ENCODE measurements at regions not wholly inside any gene's neighbourhood (a gene's known extent, or its start where the extent isn't known, plus 50 kb on each side); places are given as distances from the start of the nearest gene placed in this dataset.
"Not testable (repeated sequence)": the region's sequence is repeated elsewhere in the genome, so short reads cannot be mapped to it uniquely, and the experiment has no call there.

- H3K4me3 Mint-ChIP-seq; intact Hi-C loops (cut with DNase I, micrococcal nuclease); H3K36me3 ChIP-seq (ENCODE audit: insufficient read depth, low read length); H3K9me3 Mint-ChIP-seq; H3K27me3 ChIP-seq (ENCODE audit: control insufficient read depth in 1 of 2, insufficient read depth in 2 of 2, low read length in 2 of 2); H3K36me3 Mint-ChIP-seq (ENCODE audit: low read depth); ATAC-seq (ENCODE audit: poor library complexity); H3K4me1 Mint-ChIP-seq (ENCODE audit: low read depth); H3K27ac Mint-ChIP-seq; H3K4me3 ChIP-seq (ENCODE audit: low read length); CTCF ChIA-PET; H3K27me3 Mint-ChIP-seq; H3K9me3 ChIP-seq (ENCODE audit: control insufficient read depth in 1 of 2, insufficient read depth in 1 of 2, low read length in 2 of 2); H3K27ac ChIP-seq (ENCODE audit: low read depth in 1 of 2, low read length in 2 of 2); H3K4me1 ChIP-seq (ENCODE audit: insufficient read depth, low read length); POLR2A ChIA-PET: not testable (repeated sequence)
- peak in 1 of 14 experiments; percentile 4 for DNase-seq
These were observed 2395.9 kb upstream of the PCDH20 start for GRCh38 chr13:63811428-63812004.

GRCh38 chr13:63791134-63791533 is 2375.5 kb upstream of the PCDH20 start:
- H3K4me1 ChIP-seq (ENCODE audit: insufficient read depth, low read length); H3K27me3 Mint-ChIP-seq; intact Hi-C loops (cut with DNase I, micrococcal nuclease); H3K27ac Mint-ChIP-seq; H3K9me3 ChIP-seq (ENCODE audit: control insufficient read depth in 1 of 2, insufficient read depth in 1 of 2, low read length in 2 of 2); H3K36me3 Mint-ChIP-seq (ENCODE audit: low read depth); H3K27ac ChIP-seq (ENCODE audit: low read depth in 1 of 2, low read length in 2 of 2); H3K9me3 Mint-ChIP-seq; ATAC-seq (ENCODE audit: poor library complexity); DNase-seq; H3K4me1 Mint-ChIP-seq (ENCODE audit: low read depth); POLR2A ChIA-PET; H3K36me3 ChIP-seq (ENCODE audit: insufficient read depth, low read length); H3K27me3 ChIP-seq (ENCODE audit: control insufficient read depth in 1 of 2, insufficient read depth in 2 of 2, low read length in 2 of 2); CTCF ChIA-PET; H3K4me3 Mint-ChIP-seq; H3K4me3 ChIP-seq (ENCODE audit: low read length): not testable (repeated sequence)

GRCh38 chr13:63774133-63774532 is 2358.5 kb upstream of the PCDH20 start:
- Mint-ChIP-seq H3K27ac (no peak overlapping the region), H3K27me3 (no peaks in the 10 kb centered on the region), H3K36me3 (ENCODE audit: low read depth) (no peaks in the 10 kb centered on the region), H3K9me3 (peaks cover 13% of the 10 kb centered on the region), H3K4me1 (ENCODE audit: low read depth) (no peaks in the 10 kb centered on the region), H3K4me3 (no peak overlapping the region)
- H3K36me3 ChIP-seq (ENCODE audit: insufficient read depth, low read length): no peaks in the 10 kb centered on the region
- H3K4me3 ChIP-seq (ENCODE audit: low read length): no peak overlapping the region
- ATAC-seq (ENCODE audit: poor library complexity) (no peak), DNase-seq (no peak)
- H3K27me3 ChIP-seq (ENCODE audit: control insufficient read depth in 1 of 2, insufficient read depth in 2 of 2, low read length in 2 of 2): no peaks in the 10 kb centered on the region
- ChIA-PET CTCF (no interaction called here), POLR2A (no interaction called here)
- H3K27ac ChIP-seq (ENCODE audit: low read depth in 1 of 2, low read length in 2 of 2): no peak overlapping the region
- no peak for TF ChIP-seq CTCF (IDR thresholded peaks at IDR 0.05)
- H3K4me1 ChIP-seq (ENCODE audit: insufficient read depth, low read length): no peaks in the 10 kb centered on the region
- intact Hi-C loops (cut with DNase I, micrococcal nuclease): no loop called here
- H3K9me3 ChIP-seq (ENCODE audit: control insufficient read depth in 1 of 2, insufficient read depth in 1 of 2, low read length in 2 of 2): peaks cover 0 to 4% of the 10 kb centered on the region in 2 experiments

GRCh38 chr13:63773476-63773875 is 2357.8 kb upstream of the PCDH20 start:
- Histone ChIP-seq H3K4me3 (ENCODE audit: low read length) (no peak overlapping the region), H3K4me1 (ENCODE audit: insufficient read depth, low read length) (no peaks in the 10 kb centered on the region), H3K36me3 (ENCODE audit: insufficient read depth, low read length) (no peaks in the 10 kb centered on the region), H3K27me3 (ENCODE audit: control insufficient read depth in 1 of 2, insufficient read depth in 2 of 2, low read length in 2 of 2) (no peaks in the 10 kb centered on the region), H3K9me3 (ENCODE audit: control insufficient read depth in 1 of 2, insufficient read depth in 1 of 2, low read length in 2 of 2) (peaks cover 0 to 4% of the 10 kb centered on the region in 2 experiments), H3K27ac (ENCODE audit: low read depth in 1 of 2, low read length in 2 of 2) (no peak overlapping the region)
- ATAC-seq (ENCODE audit: poor library complexity): no peak
- no peaks in the 10 kb centered on the region for H3K4me1 Mint-ChIP-seq (ENCODE audit: low read depth)
- no peak for TF ChIP-seq CTCF (IDR thresholded peaks at IDR 0.05)
- no peaks in the 10 kb centered on the region for H3K36me3 Mint-ChIP-seq (ENCODE audit: low read depth)
- DNase-seq: no peak
- ChIA-PET CTCF (no interaction called here), POLR2A (no interaction called here)
- H3K27me3 Mint-ChIP-seq: no peaks in the 10 kb centered on the region
- intact Hi-C loops (cut with DNase I, micrococcal nuclease): no loop called here
- H3K9me3 Mint-ChIP-seq: peaks cover 10% of the 10 kb centered on the region
- H3K4me3 Mint-ChIP-seq: no peak overlapping the region
- no peak overlapping the region for H3K27ac Mint-ChIP-seq

GRCh38 chr13:63757683-63758082 is 2342.0 kb upstream of the PCDH20 start:
- H3K27me3 Mint-ChIP-seq; H3K27ac ChIP-seq (ENCODE audit: low read depth in 1 of 2, low read length in 2 of 2); H3K4me3 Mint-ChIP-seq; ATAC-seq (ENCODE audit: poor library complexity); DNase-seq; H3K4me3 ChIP-seq (ENCODE audit: low read length); H3K36me3 Mint-ChIP-seq (ENCODE audit: low read depth); H3K9me3 Mint-ChIP-seq; H3K4me1 Mint-ChIP-seq (ENCODE audit: low read depth); intact Hi-C loops (cut with DNase I, micrococcal nuclease); H3K27me3 ChIP-seq (ENCODE audit: control insufficient read depth in 1 of 2, insufficient read depth in 2 of 2, low read length in 2 of 2); H3K36me3 ChIP-seq (ENCODE audit: insufficient read depth, low read length); H3K4me1 ChIP-seq (ENCODE audit: insufficient read depth, low read length); CTCF ChIA-PET; POLR2A ChIA-PET; H3K27ac Mint-ChIP-seq; H3K9me3 ChIP-seq (ENCODE audit: control insufficient read depth in 1 of 2, insufficient read depth in 1 of 2, low read length in 2 of 2): not testable (repeated sequence)

GRCh38 chr13:63749857-63750256 is 2334.2 kb upstream of the PCDH20 start:
- H3K27ac Mint-ChIP-seq; H3K27ac ChIP-seq (ENCODE audit: low read depth in 1 of 2, low read length in 2 of 2); H3K4me1 Mint-ChIP-seq (ENCODE audit: low read depth); H3K4me1 ChIP-seq (ENCODE audit: insufficient read depth, low read length); H3K4me3 Mint-ChIP-seq; CTCF ChIA-PET; H3K27me3 Mint-ChIP-seq; POLR2A ChIA-PET; DNase-seq; H3K36me3 ChIP-seq (ENCODE audit: insufficient read depth, low read length); H3K4me3 ChIP-seq (ENCODE audit: low read length); H3K36me3 Mint-ChIP-seq (ENCODE audit: low read depth); H3K27me3 ChIP-seq (ENCODE audit: control insufficient read depth in 1 of 2, insufficient read depth in 2 of 2, low read length in 2 of 2); ATAC-seq (ENCODE audit: poor library complexity); intact Hi-C loops (cut with DNase I, micrococcal nuclease); H3K9me3 Mint-ChIP-seq; H3K9me3 ChIP-seq (ENCODE audit: control insufficient read depth in 1 of 2, insufficient read depth in 1 of 2, low read length in 2 of 2): not testable (repeated sequence)
